LNCaP clone FGC (cell line): ENCODE measurements at regions not wholly inside any gene's neighbourhood (a gene's known extent, or its start where the extent isn't known, plus 50 kb on each side); places are given as distances from the start of the nearest gene placed in this dataset.
"Not testable (repeated sequence)": the region's sequence is repeated elsewhere in the genome, so short reads cannot be mapped to it uniquely, and the experiment has no call there.

Experiments
- DNase-seq: peaks from one replicate; pipeline ENCODE4 v3.0.0-alpha.2; 2011; ENCODE audit warnings: low read depth
- H3K4me3 ChIP-seq: 2 replicates; pipeline ENCODE4 v1.5.1; 2011; ENCODE audit warnings: mild to moderate bottlenecking, low read depth, low read length, control low read depth
- CTCF ChIP-seq: IDR thresholded peaks from 2 replicates; pipeline ENCODE4 v1.5.1; 2012; ENCODE audit warnings: mild to moderate bottlenecking; ENCODE audit not compliant: control insufficient read depth, insufficient read depth; ENCODE audit errors: extremely low read depth

- H3K4me3 ChIP-seq, result no peak overlapping the region
- DNase-seq, result no peak
- TF ChIP-seq CTCF, result no peak
These were observed 149.8 kb upstream of the ABI3BP start for GRCh38 chr3:101143012-101143411.

- H3K4me3 ChIP-seq, result no peak overlapping the region
- no peak for DNase-seq
- TF ChIP-seq CTCF, result no peak
These were observed 148.9 kb upstream of the ABI3BP start for GRCh38 chr3:101142160-101142559.

- DNase-seq, result no peak
- no peak for TF ChIP-seq CTCF
- no peak overlapping the region for H3K4me3 ChIP-seq
These were observed 147.9 kb upstream of the ABI3BP start for GRCh38 chr3:101141135-101141534.

GRCh38 chr3:101138817-101139216 lies 145.6 kb upstream of the ABI3BP start:
- no peak overlapping the region for H3K4me3 ChIP-seq
- DNase-seq, result no peak
- TF ChIP-seq CTCF, result no peak

GRCh38 chr3:101134331-101134730 lies 141.1 kb upstream of the ABI3BP start:
- no peak for DNase-seq
- no peak overlapping the region for H3K4me3 ChIP-seq
- TF ChIP-seq CTCF, result no peak

- TF ChIP-seq CTCF, result no peak
- DNase-seq, result no peak
- H3K4me3 ChIP-seq, result no peak overlapping the region
These were observed 140.4 kb upstream of the ABI3BP start for GRCh38 chr3:101133652-101134051.

- not testable (repeated sequence) for DNase-seq, H3K4me3 ChIP-seq
These were observed 140.0 kb upstream of the ABI3BP start for GRCh38 chr3:101133197-101133596.

- no peak for DNase-seq
- no peak overlapping the region for H3K4me3 ChIP-seq
- no peak for TF ChIP-seq CTCF
These were observed 138.5 kb upstream of the ABI3BP start for GRCh38 chr3:101131767-101132166.
